ENCODE measurements at regions not wholly inside any gene's neighbourhood (a gene's known extent, or its start where the extent isn't known, plus 50 kb on each side); places are given as distances from the start of the nearest gene placed in this dataset.

GRCh38 chr9:126154182-126154827 is 172.3 kb upstream of the MVB12B start:
- DNase-seq (ENCODE audit: low read depth): no peak

- no peak for DNase-seq (ENCODE audit: low read depth)
These were observed 171.8 kb upstream of the MVB12B start for GRCh38 chr9:126154869-126155268.

- no peak for DNase-seq (ENCODE audit: low read depth)
These were observed 170.6 kb upstream of the MVB12B start for GRCh38 chr9:126155756-126156664.

GRCh38 chr9:126156898-126157297 is 169.7 kb upstream of the MVB12B start:
- DNase-seq (ENCODE audit: low read depth): no peak

GRCh38 chr9:126157423-126157822 is 169.2 kb upstream of the MVB12B start:
- no peak for DNase-seq (ENCODE audit: low read depth)

GRCh38 chr9:126157826-126158587 is 168.6 kb upstream of the MVB12B start:
- DNase-seq (ENCODE audit: low read depth): no peak

GRCh38 chr9:126158588-126159429 is 167.8 kb upstream of the MVB12B start:
- DNase-seq (ENCODE audit: low read depth): no peak

GRCh38 chr9:126159430-126160060 is 167.1 kb upstream of the MVB12B start:
- no peak for DNase-seq (ENCODE audit: low read depth)

GRCh38 chr9:126160067-126160853 is 166.4 kb upstream of the MVB12B start:
- DNase-seq (ENCODE audit: low read depth): no peak

GRCh38 chr9:126160854-126161329 is 165.7 kb upstream of the MVB12B start:
- DNase-seq (ENCODE audit: low read depth): no peak

- no peak for DNase-seq (ENCODE audit: low read depth)
These were observed 163.8 kb upstream of the MVB12B start for GRCh38 chr9:126162611-126163381.

- DNase-seq (ENCODE audit: low read depth): no peak
These were observed 161.7 kb upstream of the MVB12B start for GRCh38 chr9:126164796-126165525.

GRCh38 chr9:126165755-126166154 is 160.9 kb upstream of the MVB12B start:
- no peak for DNase-seq (ENCODE audit: low read depth)

- no peak for DNase-seq (ENCODE audit: low read depth)
These were observed 160.3 kb upstream of the MVB12B start for GRCh38 chr9:126166291-126166690.

- DNase-seq (ENCODE audit: low read depth): no peak
These were observed 159.8 kb upstream of the MVB12B start for GRCh38 chr9:126166866-126167265.

- no peak for DNase-seq (ENCODE audit: low read depth)
These were observed 156.9 kb upstream of the MVB12B start for GRCh38 chr9:126169736-126170135.

GRCh38 chr9:126170286-126170823 is 156.3 kb upstream of the MVB12B start:
- no peak for DNase-seq (ENCODE audit: low read depth)

GRCh38 chr9:126171641-126172040 is 155.0 kb upstream of the MVB12B start:
- no peak for DNase-seq (ENCODE audit: low read depth)
